ENCODE measurements at regions not wholly inside any gene's neighbourhood (a gene's known extent, or its start where the extent isn't known, plus 50 kb on each side); places are given as distances from the start of the nearest gene placed in this dataset.
A peak's percentile ranks its signal among the peaks of the same experiment; 100 is the strongest.

GRCh38 chr13:53238261-53238660 lies 209.6 kb downstream of the OLFM4 start:
- no peak for DNase-seq
- intact Hi-C loops (cut with DNase I; ENCODE audit: low total_unique reads), result no loop called here
- Histone ChIP-seq H3K27ac (no peak overlapping the region), H3K4me3 (no peak overlapping the region), H3K27me3 (peaks cover 0 to 7% of the 10 kb centered on the region in 2 donors), H3K9me3 (no peaks in the 10 kb centered on the region), H3K36me3 (no peaks in the 10 kb centered on the region), H3K4me1 (no peaks in the 10 kb centered on the region)
- TF ChIP-seq, protein P1, sequence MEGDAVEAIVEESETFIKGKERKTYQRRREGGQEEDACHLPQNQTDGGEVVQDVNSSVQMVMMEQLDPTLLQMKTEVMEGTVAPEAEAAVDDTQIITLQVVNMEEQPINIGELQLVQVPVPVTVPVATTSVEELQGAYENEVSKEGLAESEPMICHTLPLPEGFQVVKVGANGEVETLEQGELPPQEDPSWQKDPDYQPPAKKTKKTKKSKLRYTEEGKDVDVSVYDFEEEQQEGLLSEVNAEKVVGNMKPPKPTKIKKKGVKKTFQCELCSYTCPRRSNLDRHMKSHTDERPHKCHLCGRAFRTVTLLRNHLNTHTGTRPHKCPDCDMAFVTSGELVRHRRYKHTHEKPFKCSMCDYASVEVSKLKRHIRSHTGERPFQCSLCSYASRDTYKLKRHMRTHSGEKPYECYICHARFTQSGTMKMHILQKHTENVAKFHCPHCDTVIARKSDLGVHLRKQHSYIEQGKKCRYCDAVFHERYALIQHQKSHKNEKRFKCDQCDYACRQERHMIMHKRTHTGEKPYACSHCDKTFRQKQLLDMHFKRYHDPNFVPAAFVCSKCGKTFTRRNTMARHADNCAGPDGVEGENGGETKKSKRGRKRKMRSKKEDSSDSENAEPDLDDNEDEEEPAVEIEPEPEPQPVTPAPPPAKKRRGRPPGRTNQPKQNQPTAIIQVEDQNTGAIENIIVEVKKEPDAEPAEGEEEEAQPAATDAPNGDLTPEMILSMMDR (IDR thresholded peaks at IDR 0.05), result no peak

- Histone ChIP-seq H3K36me3 (no peaks in the 10 kb centered on the region), H3K4me3 (no peak overlapping the region), H3K9me3 (no peaks in the 10 kb centered on the region), H3K4me1 (no peaks in the 10 kb centered on the region), H3K27ac (no peak overlapping the region), H3K27me3 (peaks cover 0 to 7% of the 10 kb centered on the region in 2 donors)
- intact Hi-C loops (cut with DNase I; ENCODE audit: low total_unique reads), result no loop called here
- TF ChIP-seq, protein P1 (IDR thresholded peaks at IDR 0.05), result no peak
- DNase-seq, result no peak
These were observed 211.9 kb downstream of the OLFM4 start for GRCh38 chr13:53240401-53241025.

GRCh38 chr13:53241891-53242348 lies 213.3 kb downstream of the OLFM4 start:
- H3K27ac ChIP-seq, result no peak overlapping the region
- no peak for DNase-seq
- TF ChIP-seq, protein P1 (IDR thresholded peaks at IDR 0.05), result no peak
- H3K4me1 ChIP-seq, result no peaks in the 10 kb centered on the region
- no peaks in the 10 kb centered on the region for H3K9me3 ChIP-seq
- H3K36me3 ChIP-seq, result no peaks in the 10 kb centered on the region
- no peak overlapping the region for H3K4me3 ChIP-seq
- peaks cover 0 to 7% of the 10 kb centered on the region in 2 donors for H3K27me3 ChIP-seq
- intact Hi-C loops (cut with DNase I; ENCODE audit: low total_unique reads), result no loop called here

DNA sequence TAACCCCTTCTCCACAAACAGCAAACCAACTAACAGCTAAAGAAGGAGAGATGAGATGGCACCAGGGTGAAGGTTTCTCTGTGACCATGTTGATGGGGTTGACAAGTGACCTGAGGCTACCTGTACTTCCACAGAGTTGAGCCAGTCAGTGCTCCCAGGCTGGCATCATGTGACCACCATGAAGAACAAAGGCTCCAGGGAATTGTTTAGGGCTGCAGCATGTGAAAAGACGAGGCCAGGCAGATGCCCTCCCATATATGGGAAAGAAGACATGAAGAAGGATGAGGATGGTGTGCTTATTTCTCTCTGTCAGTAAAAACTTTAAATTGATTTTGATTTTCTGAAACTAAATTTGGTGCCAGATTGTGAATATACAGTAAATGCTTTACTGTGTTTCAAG lies 220.6 kb downstream of the OLFM4 start:
- TF ChIP-seq, protein P1 (IDR thresholded peaks at IDR 0.05), result no peak
- H3K4me1 ChIP-seq, result no peaks in the 10 kb centered on the region
- H3K4me3 ChIP-seq, result no peak overlapping the region
- no peaks in the 10 kb centered on the region for H3K36me3 ChIP-seq
- no peak for DNase-seq
- intact Hi-C loops (cut with DNase I; ENCODE audit: low total_unique reads), result no loop called here
- no peaks in the 10 kb centered on the region for H3K9me3 ChIP-seq
- peaks cover 0 to 5% of the 10 kb centered on the region in 2 donors for H3K27me3 ChIP-seq
- no peak overlapping the region for H3K27ac ChIP-seq

DNA sequence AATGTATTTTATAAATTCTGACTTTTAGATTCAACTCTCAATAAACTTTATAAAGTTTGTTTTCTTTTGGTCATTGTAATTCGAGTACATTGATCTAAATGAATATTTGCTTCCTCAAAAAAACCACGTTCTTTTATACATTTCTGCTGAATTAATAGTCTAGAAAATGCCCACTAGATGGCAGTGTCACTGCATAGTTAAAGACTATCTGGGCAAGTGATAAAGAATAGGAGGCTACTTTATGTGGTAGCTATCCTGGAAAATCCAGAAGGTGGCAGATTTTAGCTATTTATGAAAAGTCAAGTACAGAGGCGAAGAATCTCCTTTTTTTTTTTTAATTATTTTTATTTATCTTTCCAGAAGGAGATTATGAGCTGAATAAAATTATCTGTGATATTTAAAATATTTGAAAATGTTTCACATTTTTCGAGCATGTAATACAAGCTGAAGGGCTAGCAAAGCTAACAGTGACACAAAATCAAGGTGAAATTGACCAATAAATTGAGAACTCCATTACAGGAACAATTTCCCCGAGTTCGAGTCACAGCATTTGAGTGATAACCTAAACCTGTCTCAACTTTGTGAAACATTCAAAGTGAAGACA lies 221.8 kb downstream of the OLFM4 start:
- no peak overlapping the region for H3K27ac ChIP-seq
- no peaks in the 10 kb centered on the region for H3K36me3 ChIP-seq
- intact Hi-C loops (cut with DNase I; ENCODE audit: low total_unique reads), result no loop called here
- no peaks in the 10 kb centered on the region for H3K9me3 ChIP-seq
- no peak for DNase-seq
- TF ChIP-seq, protein P1 (IDR thresholded peaks at IDR 0.05), result peak; percentile 57 to 62
- H3K4me3 ChIP-seq, result no peak overlapping the region
- peaks cover 0 to 5% of the 10 kb centered on the region in 2 donors for H3K27me3 ChIP-seq
- H3K4me1 ChIP-seq, result no peaks in the 10 kb centered on the region

All from tibial artery (tissue), 4 donors.